ENCODE measurements at regions not wholly inside any gene's neighbourhood (a gene's known extent, or its start where the extent isn't known, plus 50 kb on each side); places are given as distances from the start of the nearest gene placed in this dataset.

GRCh38 chr5:92981001-92981400 is 600.0 kb downstream of the NR2F1-AS1 start:
- Histone ChIP-seq H3K4me1 (ENCODE audit: insufficient read depth, low read length) (no peaks in the 10 kb centered on the region), H3K9ac (ENCODE audit: low read depth, low read length) (no peak overlapping the region), H3K27ac (ENCODE audit: low read depth, low read length) (no peak overlapping the region), H3K36me3 (ENCODE audit: insufficient read depth, low read length) (no peaks in the 10 kb centered on the region), H3K27me3 (ENCODE audit: insufficient read depth, low read length) (no peaks in the 10 kb centered on the region), H3K9me3 (ENCODE audit: insufficient read depth, low read depth, low read length) (no peaks in the 10 kb centered on the region), H3K4me3 (ENCODE audit: low read length) (no peak overlapping the region)
- 81% methylated on average over 1 of the region's 1 CpG for WGBS

DNA sequence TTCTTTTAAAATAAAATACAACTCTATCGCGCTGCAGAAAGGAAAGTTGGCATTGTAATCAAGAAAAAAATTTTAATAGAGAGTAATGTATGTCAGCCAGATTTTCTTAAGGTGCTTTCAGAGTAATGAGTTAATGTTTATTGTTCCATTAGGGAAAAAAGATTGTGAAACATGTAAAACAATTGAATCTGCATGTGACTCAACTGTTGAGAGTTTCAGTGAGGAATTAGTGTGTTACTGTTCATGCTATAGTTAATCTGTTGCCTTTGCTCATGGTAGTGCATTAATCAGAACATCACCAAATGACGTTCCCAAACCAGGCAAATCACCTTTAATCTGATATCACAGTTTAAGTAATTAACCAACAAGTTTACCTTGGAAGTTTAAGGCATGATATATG is 600.5 kb downstream of the NR2F1-AS1 start:
- Histone ChIP-seq H3K27ac (ENCODE audit: low read depth, low read length) (no peak overlapping the region), H3K9me3 (ENCODE audit: insufficient read depth, low read depth, low read length) (no peaks in the 10 kb centered on the region), H3K36me3 (ENCODE audit: insufficient read depth, low read length) (no peaks in the 10 kb centered on the region), H3K4me3 (ENCODE audit: low read length) (no peak overlapping the region), H3K27me3 (ENCODE audit: insufficient read depth, low read length) (no peaks in the 10 kb centered on the region), H3K9ac (ENCODE audit: low read depth, low read length) (no peak overlapping the region), H3K4me1 (ENCODE audit: insufficient read depth, low read length) (no peaks in the 10 kb centered on the region)
- WGBS: 97% methylated on average over 3 of the region's 3 CpGs

DNA sequence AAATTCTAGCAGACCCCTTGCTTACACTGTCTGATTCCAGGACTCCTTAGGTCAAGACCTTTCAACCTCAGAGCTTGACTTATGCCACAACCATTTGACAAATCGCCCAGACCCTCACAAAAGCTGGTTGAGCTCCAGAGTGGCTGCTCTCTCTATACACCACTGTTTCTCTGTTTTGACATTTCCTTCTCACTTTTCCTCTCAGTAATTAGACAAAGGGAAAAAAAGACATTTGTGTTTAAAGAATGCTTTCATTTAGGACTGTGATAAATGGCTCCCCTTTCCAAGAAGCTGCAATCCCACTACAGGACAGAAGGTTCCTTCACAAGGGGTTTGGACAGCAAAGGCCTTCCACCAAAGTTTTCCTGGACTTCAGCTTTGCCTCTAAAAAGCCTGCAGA is 601.3 kb downstream of the NR2F1-AS1 start:
- WGBS: 92% methylated on average over 1 of the region's 1 CpG

DNA sequence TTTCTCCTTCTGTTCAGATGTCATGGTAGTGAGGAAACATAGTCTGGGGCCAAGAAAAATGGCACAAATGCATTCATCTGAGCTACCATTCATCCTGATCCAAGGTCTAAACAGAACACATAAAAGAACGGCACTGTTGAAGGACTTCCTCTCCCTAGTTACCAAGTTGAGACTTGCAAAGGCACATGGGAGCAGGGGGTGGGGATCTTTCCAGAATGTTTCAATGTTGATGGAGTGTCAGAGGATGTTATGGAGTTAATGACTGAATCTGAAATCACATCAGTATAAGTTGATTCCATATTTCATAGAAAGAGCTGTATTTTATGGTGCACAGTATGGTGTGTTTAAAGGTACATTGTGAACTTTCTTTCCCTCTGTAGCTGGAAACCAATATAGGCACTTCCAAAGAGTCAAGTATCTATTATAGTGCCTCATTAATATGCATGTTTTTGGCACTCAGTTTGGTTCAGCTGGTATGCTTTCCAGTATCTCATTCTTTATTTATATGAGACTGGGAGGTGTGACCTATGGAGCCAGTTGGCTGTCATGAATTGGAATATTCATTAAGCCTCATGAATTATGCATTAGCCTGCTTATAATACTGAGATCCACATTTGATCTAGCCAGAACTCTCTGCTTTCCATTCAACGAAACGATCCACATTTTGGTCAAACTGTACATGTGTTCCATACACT is 603.0 kb downstream of the NR2F1-AS1 start:
- H3K27me3 ChIP-seq (ENCODE audit: insufficient read depth, low read length): no peaks in the 10 kb centered on the region
- WGBS: 97% methylated on average over 3 of the region's 3 CpGs
- no peak overlapping the region for H3K27ac ChIP-seq (ENCODE audit: low read depth, low read length)

More for the DNA sequence above, 601.3 kb downstream of the NR2F1-AS1 start:
- no peaks in the 10 kb centered on the region for H3K27me3 ChIP-seq (ENCODE audit: insufficient read depth, low read length)
- no peaks in the 10 kb centered on the region for H3K36me3 ChIP-seq (ENCODE audit: insufficient read depth, low read length)
- no peak overlapping the region for H3K27ac ChIP-seq (ENCODE audit: low read depth, low read length)
- no peaks in the 10 kb centered on the region for H3K4me1 ChIP-seq (ENCODE audit: insufficient read depth, low read length)
- no peak overlapping the region for H3K9ac ChIP-seq (ENCODE audit: low read depth, low read length)
- no peaks in the 10 kb centered on the region for H3K9me3 ChIP-seq (ENCODE audit: insufficient read depth, low read depth, low read length)
- no peak overlapping the region for H3K4me3 ChIP-seq (ENCODE audit: low read length)

DNA sequence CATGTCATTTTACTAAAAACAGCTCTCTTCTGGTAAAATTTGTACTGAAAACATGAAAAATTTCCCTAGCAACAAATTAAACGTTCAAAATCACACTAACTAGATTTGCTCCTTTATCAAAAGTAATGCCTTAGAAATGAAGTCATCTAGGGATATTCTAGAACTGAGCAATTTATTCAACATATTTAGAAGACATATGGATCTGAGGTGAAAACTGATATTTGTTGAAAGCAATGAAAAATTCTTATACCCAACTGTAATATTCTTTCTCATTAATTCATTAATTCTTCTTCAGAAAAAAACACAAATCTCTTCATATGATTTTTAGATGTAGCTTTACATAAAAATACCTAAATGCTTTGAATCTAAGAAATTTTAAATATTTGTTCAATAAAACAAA is 604.9 kb downstream of the NR2F1-AS1 start:
- no peak overlapping the region for H3K4me3 ChIP-seq (ENCODE audit: low read length)
- no peak overlapping the region for H3K27ac ChIP-seq (ENCODE audit: low read depth, low read length)
- no peaks in the 10 kb centered on the region for H3K9me3 ChIP-seq (ENCODE audit: insufficient read depth, low read depth, low read length)
- H3K27me3 ChIP-seq (ENCODE audit: insufficient read depth, low read length): no peaks in the 10 kb centered on the region
- H3K4me1 ChIP-seq (ENCODE audit: insufficient read depth, low read length): no peaks in the 10 kb centered on the region
- 100% methylated on average over 1 of the region's 1 CpG for WGBS
- H3K36me3 ChIP-seq (ENCODE audit: insufficient read depth, low read length): no peaks in the 10 kb centered on the region
- no peak overlapping the region for H3K9ac ChIP-seq (ENCODE audit: low read depth, low read length)

More for the DNA sequence above, 603.0 kb downstream of the NR2F1-AS1 start:
- Histone ChIP-seq H3K4me1 (ENCODE audit: insufficient read depth, low read length) (no peaks in the 10 kb centered on the region), H3K36me3 (ENCODE audit: insufficient read depth, low read length) (no peaks in the 10 kb centered on the region), H3K9me3 (ENCODE audit: insufficient read depth, low read depth, low read length) (no peaks in the 10 kb centered on the region), H3K9ac (ENCODE audit: low read depth, low read length) (no peak overlapping the region), H3K4me3 (ENCODE audit: low read length) (no peak overlapping the region)

DNA sequence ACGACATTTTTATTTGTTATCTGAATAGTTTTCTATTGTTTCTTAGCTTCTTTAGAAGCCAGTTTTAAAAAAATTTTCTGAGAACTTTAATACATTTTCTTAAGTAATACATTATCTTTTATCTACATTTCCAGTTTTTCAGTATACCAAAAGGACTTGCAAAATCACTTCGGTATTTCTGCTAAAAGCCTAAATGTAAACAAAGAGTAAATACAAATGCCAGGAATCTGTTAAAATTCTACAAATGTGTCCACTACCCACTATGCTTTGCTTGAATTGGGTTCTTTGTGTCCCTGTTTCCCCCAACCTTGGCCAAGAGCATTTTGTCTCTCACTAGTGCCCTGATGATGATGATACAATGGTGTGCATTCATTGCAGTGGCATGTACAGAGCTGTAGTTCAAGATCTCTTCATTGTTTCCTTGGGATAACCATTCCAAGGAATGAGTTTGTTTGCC is 611.2 kb downstream of the NR2F1-AS1 start:
- Histone ChIP-seq H3K4me3 (ENCODE audit: low read length) (no peak overlapping the region), H3K9me3 (ENCODE audit: insufficient read depth, low read depth, low read length) (no peaks in the 10 kb centered on the region), H3K27ac (ENCODE audit: low read depth, low read length) (no peak overlapping the region), H3K27me3 (ENCODE audit: insufficient read depth, low read length) (no peaks in the 10 kb centered on the region), H3K9ac (ENCODE audit: low read depth, low read length) (no peak overlapping the region), H3K36me3 (ENCODE audit: insufficient read depth, low read length) (no peaks in the 10 kb centered on the region), H3K4me1 (ENCODE audit: insufficient read depth, low read length) (no peaks in the 10 kb centered on the region)
- WGBS: 100% methylated on average over 1 of the region's 2 CpGs

- no peaks in the 10 kb centered on the region for H3K9me3 ChIP-seq (ENCODE audit: insufficient read depth, low read depth, low read length)
- 94% methylated on average over 5 of the region's 5 CpGs for WGBS
Measured at GRCh38 chr5:92969191-92969780, 611.7 kb downstream of the NR2F1-AS1 start.

GRCh38 chr5:92963800-92964199 is 617.2 kb downstream of the NR2F1-AS1 start:
- H3K4me3 ChIP-seq (ENCODE audit: low read length): no peak overlapping the region
- WGBS: 90% methylated on average over 2 of the region's 2 CpGs
- no peak overlapping the region for H3K27ac ChIP-seq (ENCODE audit: low read depth, low read length)
- H3K4me1 ChIP-seq (ENCODE audit: insufficient read depth, low read length): no peaks in the 10 kb centered on the region
- H3K27me3 ChIP-seq (ENCODE audit: insufficient read depth, low read length): no peaks in the 10 kb centered on the region
- H3K9me3 ChIP-seq (ENCODE audit: insufficient read depth, low read depth, low read length): no peaks in the 10 kb centered on the region
- no peaks in the 10 kb centered on the region for H3K36me3 ChIP-seq (ENCODE audit: insufficient read depth, low read length)
- H3K9ac ChIP-seq (ENCODE audit: low read depth, low read length): no peak overlapping the region

More at GRCh38 chr5:92969191-92969780, 611.7 kb downstream of the NR2F1-AS1 start:
- no peaks in the 10 kb centered on the region for H3K36me3 ChIP-seq (ENCODE audit: insufficient read depth, low read length)
- H3K4me1 ChIP-seq (ENCODE audit: insufficient read depth, low read length): no peaks in the 10 kb centered on the region
- H3K27me3 ChIP-seq (ENCODE audit: insufficient read depth, low read length): no peaks in the 10 kb centered on the region
- H3K4me3 ChIP-seq (ENCODE audit: low read length): no peak overlapping the region
- H3K27ac ChIP-seq (ENCODE audit: low read depth, low read length): no peak overlapping the region
- no peak overlapping the region for H3K9ac ChIP-seq (ENCODE audit: low read depth, low read length)

DNA sequence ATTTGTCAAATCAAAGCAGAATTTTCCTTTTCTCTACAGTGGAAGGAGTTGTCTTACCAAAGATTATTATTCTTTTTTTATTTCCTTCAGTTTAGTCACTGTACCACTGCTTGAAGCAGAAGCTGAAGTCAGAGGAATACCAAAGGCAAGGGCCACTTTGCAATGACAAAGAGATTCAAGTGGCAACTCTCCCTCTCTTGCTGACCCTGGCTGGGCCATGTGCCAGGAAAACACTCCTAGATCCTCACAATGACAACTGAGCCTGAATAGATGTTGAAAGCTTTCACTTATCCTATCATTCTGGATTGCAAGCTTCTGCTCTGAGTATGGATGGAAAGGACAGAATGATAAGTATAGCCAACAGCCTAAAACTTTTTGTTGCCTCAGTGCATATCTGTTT is 618.3 kb downstream of the NR2F1-AS1 start:
- Histone ChIP-seq H3K27me3 (ENCODE audit: insufficient read depth, low read length) (no peaks in the 10 kb centered on the region), H3K4me1 (ENCODE audit: insufficient read depth, low read length) (no peaks in the 10 kb centered on the region), H3K9ac (ENCODE audit: low read depth, low read length) (no peak overlapping the region), H3K36me3 (ENCODE audit: insufficient read depth, low read length) (no peaks in the 10 kb centered on the region), H3K9me3 (ENCODE audit: insufficient read depth, low read depth, low read length) (no peaks in the 10 kb centered on the region), H3K4me3 (ENCODE audit: low read length) (no peak overlapping the region), H3K27ac (ENCODE audit: low read depth, low read length) (no peak overlapping the region)

DNA sequence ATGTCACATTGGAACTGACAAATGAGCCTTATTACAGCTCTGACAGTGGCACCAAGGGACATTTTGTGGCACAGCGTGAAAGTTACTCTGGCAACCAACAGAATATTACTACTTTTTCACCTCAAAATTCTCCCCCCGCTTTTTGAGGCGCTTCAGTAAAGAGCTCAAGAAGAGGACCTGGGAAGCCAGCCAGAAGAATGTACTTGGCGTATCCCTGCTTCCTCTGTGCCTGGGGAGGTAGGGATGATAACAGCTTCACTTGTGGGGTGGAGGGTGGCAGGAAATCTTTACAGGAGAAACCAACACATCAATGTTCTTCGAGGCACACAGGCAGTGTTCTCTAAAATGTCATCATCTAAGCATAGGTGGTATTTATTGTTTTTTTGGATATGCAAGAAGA is 624.1 kb downstream of the NR2F1-AS1 start:
- no peaks in the 10 kb centered on the region for H3K9me3 ChIP-seq (ENCODE audit: insufficient read depth, low read depth, low read length)
- no peaks in the 10 kb centered on the region for H3K36me3 ChIP-seq (ENCODE audit: insufficient read depth, low read length)
- H3K27me3 ChIP-seq (ENCODE audit: insufficient read depth, low read length): no peaks in the 10 kb centered on the region
- H3K27ac ChIP-seq (ENCODE audit: low read depth, low read length): no peak overlapping the region
- H3K4me1 ChIP-seq (ENCODE audit: insufficient read depth, low read length): peaks cover 5% of the 10 kb centered on the region; the same call in 1 of the 2 replicates
- no peak overlapping the region for H3K9ac ChIP-seq (ENCODE audit: low read depth, low read length)
- no peak overlapping the region for H3K4me3 ChIP-seq (ENCODE audit: low read length)
- WGBS: 95% methylated on average over 5 of the region's 5 CpGs

DNA sequence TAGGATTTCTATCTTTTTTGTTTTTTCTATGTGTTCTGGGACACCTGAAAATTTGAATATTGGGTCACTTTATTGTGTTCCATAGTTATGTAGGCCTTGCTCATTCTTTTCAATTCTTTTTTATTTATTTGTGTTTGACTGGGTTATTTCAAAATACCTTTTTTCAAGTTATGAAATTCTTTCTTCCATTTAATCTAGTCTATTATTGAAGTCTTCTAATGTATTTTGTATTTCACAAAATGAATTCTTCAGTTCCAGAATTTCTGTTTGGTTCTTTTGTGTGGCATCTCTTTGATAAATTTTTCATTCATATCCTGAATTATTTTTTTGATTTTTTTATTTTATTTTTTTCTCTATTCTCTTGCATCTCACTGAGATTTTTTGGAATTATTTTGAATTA is 628.8 kb downstream of the NR2F1-AS1 start:
- H3K36me3 ChIP-seq (ENCODE audit: insufficient read depth, low read length): no peaks in the 10 kb centered on the region

More for the DNA sequence above, 628.8 kb downstream of the NR2F1-AS1 start:
- Histone ChIP-seq H3K9ac (ENCODE audit: low read depth, low read length) (no peak overlapping the region), H3K27me3 (ENCODE audit: insufficient read depth, low read length) (no peaks in the 10 kb centered on the region), H3K4me3 (ENCODE audit: low read length) (no peak overlapping the region), H3K9me3 (ENCODE audit: insufficient read depth, low read depth, low read length) (0 out of 2 replicates have a peak, but pooled peaks cover 4% of the 10 kb centered on the region), H3K27ac (ENCODE audit: low read depth, low read length) (no peak overlapping the region), H3K4me1 (ENCODE audit: insufficient read depth, low read length) (peaks cover 5% of the 10 kb centered on the region; the same call in 1 of the 2 replicates)
